HG02885 (cell line): ENCODE measurements at regions not wholly inside any gene's neighbourhood (a gene's known extent, or its start where the extent isn't known, plus 50 kb on each side); places are given as distances from the start of the nearest gene placed in this dataset.
"Not testable (repeated sequence)": the region's sequence is repeated elsewhere in the genome, so short reads cannot be mapped to it uniquely, and the experiment has no call there.

Experiments
- ATAC-seq: cut with Tn5 transposase; IDR thresholded peaks from one replicate; pipeline ENCODE4 v1.9.1; 2021; ENCODE audit warnings: mild to moderate bottlenecking; ENCODE audit not compliant: unreplicated experiment, poor library complexity

- no peak for ATAC-seq
Measured at GRCh38 chr3:20451170-20451569, 265.2 kb upstream of the SGO1 start.

GRCh38 chr3:20450611-20451010 is 264.6 kb upstream of the SGO1 start:
- no peak for ATAC-seq

GRCh38 chr3:20442846-20443245 is 256.8 kb upstream of the SGO1 start:
- no peak for ATAC-seq

GRCh38 chr3:20427268-20427667 is 241.3 kb upstream of the SGO1 start:
- ATAC-seq: not testable (repeated sequence)

- no peak for ATAC-seq
Measured at GRCh38 chr3:20425138-20425537, 239.1 kb upstream of the SGO1 start.

- ATAC-seq: no peak
Measured at GRCh38 chr3:20424086-20424485, 238.1 kb upstream of the SGO1 start.

- ATAC-seq: no peak
Measured at GRCh38 chr3:20422391-20422790, 236.4 kb upstream of the SGO1 start.

- ATAC-seq: no peak
Measured at GRCh38 chr3:20417388-20418108, 231.5 kb upstream of the SGO1 start.

GRCh38 chr3:20406611-20407011 is 220.6 kb upstream of the SGO1 start:
- no peak for ATAC-seq

GRCh38 chr3:20405744-20406143 is 219.7 kb upstream of the SGO1 start:
- ATAC-seq: no peak

- ATAC-seq: no peak
Measured at GRCh38 chr3:20405231-20405630, 219.2 kb upstream of the SGO1 start.

GRCh38 chr3:20404741-20405100 is 218.7 kb upstream of the SGO1 start:
- no peak for ATAC-seq

- no peak for ATAC-seq
Measured at GRCh38 chr3:20403986-20404740, 218.2 kb upstream of the SGO1 start.

GRCh38 chr3:20401253-20401652 is 215.2 kb upstream of the SGO1 start:
- ATAC-seq: no peak

- ATAC-seq: no peak
Measured at GRCh38 chr3:20400686-20401085, 214.7 kb upstream of the SGO1 start.

- ATAC-seq: no peak
Measured at GRCh38 chr3:20400281-20400680, 214.3 kb upstream of the SGO1 start.

- ATAC-seq: no peak
Measured at GRCh38 chr3:20396335-20396734, 210.3 kb upstream of the SGO1 start.

- ATAC-seq: no peak
Measured at GRCh38 chr3:20395692-20396091, 209.7 kb upstream of the SGO1 start.

- ATAC-seq: no peak
Measured at GRCh38 chr3:20394243-20394642, 208.2 kb upstream of the SGO1 start.

- ATAC-seq: no peak
Measured at GRCh38 chr3:20391644-20392043, 205.6 kb upstream of the SGO1 start.

- ATAC-seq: no peak
Measured at GRCh38 chr3:20388971-20389370, 203.0 kb upstream of the SGO1 start.

GRCh38 chr3:20380295-20380694 is 194.3 kb upstream of the SGO1 start:
- ATAC-seq: no peak
